ENCODE measurements at regions not wholly inside any gene's neighbourhood (a gene's known extent, or its start where the extent isn't known, plus 50 kb on each side); places are given as distances from the start of the nearest gene placed in this dataset.

GRCh38 chr9:117574099-117574498 lies 130.1 kb upstream of the TLR4 start:
- no peak for TF ChIP-seq CTCF (IDR thresholded peaks at IDR 0.05)

GRCh38 chr9:117564839-117565238 lies 139.4 kb upstream of the TLR4 start:
- Histone ChIP-seq H3K4me3 (no peak overlapping the region), H3K27me3 (replicated peaks; ENCODE audit: insufficient read depth) (no peaks in the 10 kb centered on the region), H3K4me1 (ENCODE audit: control insufficient read depth in 1 of 2, low read depth in 2 of 2) (no peaks in the 10 kb centered on the region), H3K36me3 (no peaks in the 10 kb centered on the region), H3K27ac (no peak overlapping the region), H3K9me3 (no peaks in the 10 kb centered on the region)
- TF ChIP-seq CTCF (IDR thresholded peaks at IDR 0.05) = no peak
- no peak for ATAC-seq (ENCODE audit: insufficient number of reproducible peaks, low FRiP score, low read depth)
- no peak for DNase-seq (ENCODE audit: low spot score)

More at GRCh38 chr9:117574099-117574498, 130.1 kb upstream of the TLR4 start:
- H3K4me3 ChIP-seq = no peak overlapping the region
- DNase-seq (ENCODE audit: low spot score) = no peak
- no peaks in the 10 kb centered on the region for H3K9me3 ChIP-seq
- no peaks in the 10 kb centered on the region for H3K4me1 ChIP-seq (ENCODE audit: control insufficient read depth in 1 of 2, low read depth in 2 of 2)
- ATAC-seq (ENCODE audit: insufficient number of reproducible peaks, low FRiP score, low read depth) = no peak
- no peak overlapping the region for H3K27ac ChIP-seq
- no peaks in the 10 kb centered on the region for H3K27me3 ChIP-seq (replicated peaks; ENCODE audit: insufficient read depth)
- no peaks in the 10 kb centered on the region for H3K36me3 ChIP-seq

GRCh38 chr9:117561761-117562160 lies 142.4 kb upstream of the TLR4 start:
- TF ChIP-seq CTCF (IDR thresholded peaks at IDR 0.05) = no peak
- ATAC-seq (ENCODE audit: insufficient number of reproducible peaks, low FRiP score, low read depth) (no peak), DNase-seq (ENCODE audit: low spot score) (no peak)
- H3K9me3 ChIP-seq = no peaks in the 10 kb centered on the region
- no peaks in the 10 kb centered on the region for H3K27me3 ChIP-seq (replicated peaks; ENCODE audit: insufficient read depth)
- no peaks in the 10 kb centered on the region for H3K4me1 ChIP-seq (ENCODE audit: control insufficient read depth in 1 of 2, low read depth in 2 of 2)
- H3K36me3 ChIP-seq = no peaks in the 10 kb centered on the region
- no peak overlapping the region for H3K27ac ChIP-seq
- no peak overlapping the region for H3K4me3 ChIP-seq

GRCh38 chr9:117555964-117556629 lies 141.2 kb upstream of the ASTN2 start:
- DNase-seq (ENCODE audit: low spot score) = no peak
- Histone ChIP-seq H3K36me3 (no peaks in the 10 kb centered on the region), H3K4me1 (ENCODE audit: control insufficient read depth in 1 of 2, low read depth in 2 of 2) (no peaks in the 10 kb centered on the region), H3K27me3 (replicated peaks; ENCODE audit: insufficient read depth) (no peaks in the 10 kb centered on the region), H3K27ac (no peak overlapping the region), H3K9me3 (no peaks in the 10 kb centered on the region), H3K4me3 (no peak overlapping the region)
- TF ChIP-seq CTCF (IDR thresholded peaks at IDR 0.05) = no peak
- ATAC-seq (ENCODE audit: insufficient number of reproducible peaks, low FRiP score, low read depth) = no peak

- Histone ChIP-seq H3K9me3 (no peaks in the 10 kb centered on the region), H3K36me3 (no peaks in the 10 kb centered on the region), H3K4me1 (ENCODE audit: control insufficient read depth in 1 of 2, low read depth in 2 of 2) (no peaks in the 10 kb centered on the region), H3K27me3 (replicated peaks; ENCODE audit: insufficient read depth) (no peaks in the 10 kb centered on the region), H3K4me3 (no peak overlapping the region), H3K27ac (no peak overlapping the region)
- no peak for TF ChIP-seq CTCF (IDR thresholded peaks at IDR 0.05)
- ATAC-seq (ENCODE audit: insufficient number of reproducible peaks, low FRiP score, low read depth) = no peak
- no peak for DNase-seq (ENCODE audit: low spot score)
Measured at GRCh38 chr9:117552811-117553210, 138.0 kb upstream of the ASTN2 start.

Data from thoracic aorta (tissue), 2 donors.